ENCODE measurements at regions not wholly inside any gene's neighbourhood (a gene's known extent, or its start where the extent isn't known, plus 50 kb on each side); places are given as distances from the start of the nearest gene placed in this dataset.

GRCh38 chr15:95757171-95757570, 573.3 kb upstream of the NR2F2 start:
- TF ChIP-seq CTCF (IDR thresholded peaks at IDR 0.05) (no peak), POLR2AphosphoS5 (IDR thresholded peaks at IDR 0.05) (no peak)

All from suprapubic skin (tissue), 3 donors.